Stimulated activated CD8-positive, alpha-beta memory T cell treated with anti-CD3 and anti-CD28 coated beads, Interleukin-15, amount 100 ng/mL, for 48 hours (primary cell): ENCODE measurements at regions not wholly inside any gene's neighbourhood (a gene's known extent, or its start where the extent isn't known, plus 50 kb on each side); places are given as distances from the start of the nearest gene placed in this dataset.
"Not testable (repeated sequence)": the region's sequence is repeated elsewhere in the genome, so short reads cannot be mapped to it uniquely, and the experiment has no call there.

ENCODE experiments used
- DNase-seq, 2 donors: peaks; one replicate each; pipeline ENCODE4 v3.0.0-alpha.2; 2020; ENCODE audit warnings: low read depth in 2 of 2

GRCh38 chr6:139998478-139998877 lies 624.0 kb upstream of the CITED2 start:
- DNase-seq, result not testable (repeated sequence)

DNA sequence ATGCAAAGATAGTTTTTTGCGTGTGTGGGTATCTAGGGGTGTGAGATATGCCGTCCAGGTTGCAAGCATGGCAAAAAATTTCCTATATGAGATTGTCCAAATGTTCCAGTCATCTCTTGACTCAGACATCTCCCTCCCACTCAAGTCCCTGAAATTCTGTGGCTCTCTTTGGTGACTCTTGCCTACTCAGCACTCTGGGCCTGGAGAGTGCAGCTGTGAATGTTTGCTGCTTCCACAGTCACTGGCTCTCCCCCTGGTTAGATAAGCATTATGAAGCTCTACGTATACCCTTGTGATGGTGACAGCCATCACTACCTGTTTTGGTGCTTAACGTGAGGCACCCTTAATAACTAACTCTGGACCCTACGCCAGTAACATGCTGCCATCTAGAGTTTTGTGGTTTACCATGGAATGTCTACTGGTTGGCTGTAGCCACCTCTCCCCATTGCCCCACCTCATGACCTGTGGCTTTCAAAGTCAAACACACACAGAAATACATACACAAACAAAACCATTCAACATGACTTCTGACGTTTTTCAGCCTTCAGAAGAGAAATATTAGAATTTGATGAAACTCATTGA lies 621.9 kb upstream of the CITED2 start:
- DNase-seq, result no peak

DNA sequence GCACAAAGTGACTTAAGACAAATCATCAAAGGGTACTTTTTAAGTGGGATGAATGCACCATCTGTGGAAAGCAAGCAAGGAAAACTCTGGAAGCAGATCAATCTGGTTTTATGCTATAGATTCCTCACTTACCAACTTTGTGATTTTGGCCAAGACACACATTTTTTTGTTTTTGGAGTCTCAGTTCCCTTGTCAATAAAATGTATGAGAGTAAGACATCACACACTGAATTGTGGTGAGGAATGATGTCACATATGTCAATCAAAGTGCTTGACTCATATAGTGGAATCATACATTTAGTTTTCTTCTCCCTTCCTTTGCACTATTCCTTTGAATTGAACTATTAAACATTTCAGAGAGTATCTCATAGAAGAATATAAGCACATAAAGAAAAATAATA lies 620.5 kb upstream of the CITED2 start:
- no peak for DNase-seq

DNA sequence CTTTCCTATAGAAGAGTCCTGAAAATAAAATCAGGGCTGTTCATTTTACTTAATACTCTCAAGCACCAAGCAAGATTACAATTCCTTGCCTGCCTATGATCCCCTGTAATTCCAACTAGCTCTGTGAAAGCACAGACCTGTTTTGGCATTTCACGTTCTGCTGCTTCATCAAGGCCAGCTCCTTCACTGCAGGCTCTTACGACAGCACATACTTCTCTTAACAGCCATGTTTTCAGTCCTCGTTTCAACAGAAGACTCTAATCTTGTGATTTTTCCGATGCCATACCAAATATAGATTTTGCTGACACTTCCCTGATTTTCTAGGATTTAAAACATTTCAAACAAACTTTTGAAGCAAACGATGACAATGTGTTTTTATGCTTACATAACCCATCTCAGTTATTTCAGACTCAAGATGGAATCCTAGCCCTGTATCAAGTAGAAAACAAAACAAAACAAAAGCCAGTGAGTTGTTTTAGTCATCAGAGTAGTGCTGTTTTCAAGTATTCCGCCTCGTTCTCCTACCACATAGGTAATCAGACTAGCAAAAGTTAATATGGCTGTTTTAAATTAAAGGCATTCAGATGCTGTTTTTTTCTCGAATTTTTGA lies 616.5 kb upstream of the CITED2 start:
- no peak for DNase-seq

GRCh38 chr6:139990026-139990686 lies 615.7 kb upstream of the CITED2 start:
- no peak for DNase-seq

DNA sequence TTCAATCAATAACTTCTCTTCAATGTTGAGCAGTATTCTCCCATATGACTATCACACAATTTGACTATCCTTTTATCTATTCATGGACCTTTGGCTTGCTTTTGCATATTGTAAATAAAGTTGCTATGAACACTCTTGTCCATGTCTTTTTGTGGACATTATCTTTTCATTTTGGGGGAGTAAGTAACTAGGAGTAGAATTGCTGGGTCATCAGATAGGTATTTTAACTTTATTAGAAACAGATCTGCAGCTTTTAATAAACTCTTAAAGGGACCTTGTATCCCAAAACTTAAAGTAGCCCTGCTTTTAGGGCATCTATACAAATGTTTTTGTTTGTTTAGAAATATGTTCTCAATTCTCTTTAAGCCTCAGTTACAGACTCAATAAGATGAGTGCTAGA lies 614.2 kb upstream of the CITED2 start:
- DNase-seq, result no peak

DNA sequence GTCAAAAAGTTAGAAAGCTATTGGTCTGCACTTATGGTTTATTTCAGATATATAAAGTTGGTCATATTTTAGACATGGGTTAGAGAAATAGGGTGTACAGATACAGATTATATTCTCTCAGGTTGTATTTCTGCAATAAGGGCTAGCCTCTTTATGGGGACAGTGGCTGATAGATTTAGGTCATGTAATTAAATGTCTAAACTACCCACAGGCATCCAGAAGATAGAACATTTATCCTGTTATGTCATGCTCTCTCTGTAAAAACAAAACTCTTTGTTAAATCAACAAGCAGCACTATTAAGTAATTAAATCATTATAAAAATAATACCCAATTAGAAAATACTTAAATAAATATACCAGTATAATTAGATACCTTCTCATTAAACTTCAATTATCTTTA lies 612.6 kb upstream of the CITED2 start:
- DNase-seq, result no peak

GRCh38 chr6:139985236-139985815 lies 610.9 kb upstream of the CITED2 start:
- no peak for DNase-seq

DNA sequence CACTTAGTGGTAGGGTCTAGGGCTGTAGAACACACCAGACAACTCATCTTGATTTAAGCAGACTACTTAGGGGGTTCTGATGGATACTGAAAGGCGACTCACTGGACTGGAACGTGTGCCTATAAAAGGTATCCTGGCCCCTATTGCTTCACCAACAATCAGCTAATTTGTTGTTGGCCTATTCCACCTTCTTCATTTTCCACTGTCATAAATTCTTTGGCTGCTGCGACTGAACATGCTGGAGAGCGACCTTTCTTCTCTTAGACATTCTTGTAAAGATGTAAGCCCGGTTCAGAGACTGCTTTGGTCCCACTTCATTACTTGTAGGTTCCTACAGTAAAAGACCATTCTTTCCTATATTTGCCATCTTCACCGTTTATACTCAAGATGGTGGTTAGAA lies 609.9 kb upstream of the CITED2 start:
- DNase-seq, result no peak

GRCh38 chr6:139983555-139984276 lies 609.3 kb upstream of the CITED2 start:
- no peak for DNase-seq

- DNase-seq, result no peak
These were observed 608.3 kb upstream of the CITED2 start for GRCh38 chr6:139982652-139983295.

GRCh38 chr6:139982195-139982594 lies 607.7 kb upstream of the CITED2 start:
- no peak for DNase-seq

- no peak for DNase-seq
These were observed 607.3 kb upstream of the CITED2 start for GRCh38 chr6:139981768-139982181.

DNA sequence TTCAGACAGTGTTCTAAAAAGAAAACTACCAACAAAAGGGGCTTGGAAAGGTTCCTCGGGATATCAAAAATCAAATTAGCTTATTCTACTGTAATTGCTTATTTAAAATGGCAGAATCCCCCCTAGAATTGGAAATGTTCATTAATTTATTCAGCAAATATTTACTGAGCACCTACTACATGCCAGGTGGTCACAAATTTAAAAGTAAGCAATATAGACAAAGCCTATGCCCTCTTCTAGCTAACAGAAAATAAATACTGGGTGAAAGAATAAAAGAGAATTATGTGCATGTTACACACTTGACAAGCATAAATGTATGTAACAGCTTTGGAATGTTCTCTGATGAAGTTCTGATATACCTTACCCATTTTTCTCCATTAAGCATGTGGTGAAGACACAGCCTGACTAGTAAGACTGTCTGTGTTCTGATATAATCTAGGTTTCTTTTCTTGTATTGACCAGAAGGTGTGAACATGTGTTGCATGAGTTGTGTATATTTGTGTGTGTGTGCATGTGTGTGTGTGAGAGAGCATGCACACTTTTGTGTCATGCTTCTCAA lies 606.7 kb upstream of the CITED2 start:
- no peak for DNase-seq

DNA sequence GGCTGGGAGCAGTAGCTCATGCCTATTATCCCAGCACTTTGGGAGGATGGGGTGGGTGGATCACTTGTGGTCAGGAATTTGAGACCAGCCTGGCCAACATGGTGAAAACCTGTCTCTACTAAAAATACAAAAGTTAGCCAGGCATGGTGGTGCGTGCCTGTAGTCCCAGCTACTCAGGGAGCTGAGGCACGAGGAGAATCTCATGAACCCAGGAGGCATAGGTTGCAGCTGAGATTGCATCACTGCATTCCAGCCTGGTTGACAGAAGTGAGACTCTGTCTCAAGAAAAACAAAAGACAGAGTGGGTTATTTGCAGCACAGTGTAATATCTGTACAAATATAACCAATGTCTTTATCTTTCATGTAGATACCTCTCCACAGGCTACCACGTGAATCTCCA lies 606.2 kb upstream of the CITED2 start:
- DNase-seq, result not testable (repeated sequence)

- no peak for DNase-seq
These were observed 604.7 kb upstream of the CITED2 start for GRCh38 chr6:139979021-139979725.

GRCh38 chr6:139977887-139978332 lies 603.5 kb upstream of the CITED2 start:
- no peak for DNase-seq

DNA sequence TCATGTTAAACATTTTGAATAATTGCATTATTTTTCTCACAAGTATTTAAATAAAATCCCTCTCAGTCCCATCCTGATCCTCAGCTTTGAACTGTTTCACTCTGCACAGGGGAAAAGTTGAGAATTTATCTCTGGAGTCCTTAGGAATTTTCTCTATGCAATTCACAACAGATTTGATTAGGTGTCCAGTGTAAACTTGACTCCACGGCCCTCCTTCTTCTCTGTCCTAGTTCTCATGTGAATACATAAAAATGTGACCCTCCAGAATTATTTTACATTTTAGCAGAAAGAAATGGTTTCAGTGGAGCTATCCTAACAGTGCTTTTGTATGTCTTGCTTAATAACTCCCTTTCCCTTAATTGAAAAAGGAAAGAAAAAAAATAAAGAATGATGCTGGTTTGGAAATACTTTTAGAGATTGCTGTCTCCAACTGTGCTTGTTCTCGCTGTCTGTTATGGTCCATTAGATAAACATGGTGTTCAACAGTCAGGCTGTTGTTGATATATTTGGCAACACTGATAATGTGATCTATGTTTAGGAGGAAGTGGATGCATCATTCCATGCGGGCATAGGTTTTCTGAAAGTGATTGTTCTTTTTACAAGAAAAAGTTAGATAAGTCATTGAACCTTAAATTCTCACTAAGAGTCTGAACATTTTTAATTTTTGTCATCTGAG lies 599.4 kb upstream of the CITED2 start:
- no peak for DNase-seq

- no peak for DNase-seq
These were observed 597.7 kb upstream of the CITED2 start for GRCh38 chr6:139972116-139972515.

GRCh38 chr6:139970591-139970991 lies 596.1 kb upstream of the CITED2 start:
- DNase-seq, result no peak
